HepG2 (cell line): ENCODE measurements at regions not wholly inside any gene's neighbourhood (a gene's known extent, or its start where the extent isn't known, plus 50 kb on each side); places are given as distances from the start of the nearest gene placed in this dataset.

Experiments
- ATAC-seq: fragments of 200-7000 bp; cut with Tn5 transposase; 3 replicates; pipeline ENCODE4 v1.9.1; 2020; ENCODE audit warnings: mild to moderate bottlenecking, moderate library complexity
- BruUV-seq: library from RNA; stranded (reverse); fragments of 400-500 nt; replicated peaks from 2 replicates; lab custom pipeline; 2021; lab: Mats Ljungman, UMichigan
- CTCF ChIA-PET: fragments of 300-600 bp; formaldehyde crosslinking; extraction: SDS; loops from one replicate; lab custom pipeline; 2021; ENCODE audit warnings: low total read pairs, inconsistent platforms, low intra/inter-chr PET ratio; lab: Yijun Ruan, JAX
- POLR2A ChIA-PET: fragments of 350-600 bp; sonication (Branson Sonifier 250); formaldehyde crosslinking; loops from one replicate; lab custom pipeline; 2020; ENCODE audit warnings: antibody characterized with exemption, inconsistent platforms; lab: Yijun Ruan, JAX
- DNase-seq: peaks from one replicate; pipeline ENCODE4 v3.0.0-alpha.2; 2015; ENCODE audit warnings: low spot score
- FAIRE-seq: peaks from 3 replicates; lab custom pipeline; 2011; peaks lifted over from hg19 to GRCh38; lab: Jason Lieb, UNC
- H2AFZ ChIP-seq: one replicate; pipeline ENCODE4 v1.6.1; 2011; ENCODE audit warnings: low read length, inconsistent platforms
- H3K27ac ChIP-seq: fragments of 300-600 bp; 3 replicates; pipeline ENCODE4 v1.8.0; 2011; ENCODE audit warnings: mixed run types, mild to moderate bottlenecking, mixed read lengths, low read length, inconsistent platforms; ENCODE audit not compliant: insufficient read depth; ENCODE audit errors: extremely low read length
- H3K27me3 ChIP-seq, 2 experiments: fragments of 200-600 bp in 1 of 2; 2 replicates in 1 of 2; 3 replicates in 1 of 2; pipeline versions ENCODE4 v1.6.0 to v1.8.0; 2011; ENCODE audit warnings: low read length in 2 of 2, mild to moderate bottlenecking in 2 of 2, moderate library complexity in 2 of 2, inconsistent platforms in 1 of 2; ENCODE audit not compliant: insufficient read depth in 2 of 2, control insufficient read depth in 1 of 2
- H3K36me3 ChIP-seq, 2 experiments: fragments of 200-600 bp in 1 of 2; replicated peaks in 1 of 2; 2 replicates in 1 of 2; 3 replicates in 1 of 2; pipeline versions ENCODE4 v1.5.1 to v1.8.0; 2011; ENCODE audit warnings: low read length in 2 of 2, inconsistent platforms in 1 of 2; ENCODE audit not compliant: insufficient read depth in 2 of 2, control insufficient read depth in 1 of 2
- H3K4me1 ChIP-seq: 2 replicates; pipeline ENCODE4 v1.5.1; 2012; ENCODE audit warnings: low read length, inconsistent platforms; ENCODE audit not compliant: insufficient read depth
- H3K4me2 ChIP-seq: 2 replicates; pipeline ENCODE4 v1.6.0; 2011; ENCODE audit warnings: low read depth, low read length, inconsistent platforms
- H3K4me3 ChIP-seq, 3 experiments: fragments of 200-600 bp in 1 of 3; sonication (generic), shearing (Covaris generic) in 1 of 3; replicated peaks in 1 of 3; 2 replicates each; pipeline ENCODE4 v1.5.1; 2011 to 2016; ENCODE audit warnings: low read length in 3 of 3, inconsistent platforms in 2 of 3, low read depth in 2 of 3, mild to moderate bottlenecking in 2 of 3, control low read depth in 1 of 3, mixed read lengths in 1 of 3; ENCODE audit not compliant: insufficient read depth in 1 of 3
- H3K79me2 ChIP-seq: one replicate; pipeline ENCODE4 v1.6.1; 2011; ENCODE audit warnings: low read length, inconsistent platforms; ENCODE audit not compliant: insufficient read depth
- H3K9ac ChIP-seq: 2 replicates; pipeline ENCODE4 v1.6.0; 2011; ENCODE audit warnings: mild to moderate bottlenecking, low read depth, low read length, inconsistent platforms; ENCODE audit not compliant: insufficient read depth
- H3K9me3 ChIP-seq: 2 replicates; pipeline ENCODE4 v1.5.1; 2012; ENCODE audit warnings: mild to moderate bottlenecking, low read length
- H4K20me1 ChIP-seq: 2 replicates; pipeline ENCODE4 v1.6.0; 2011; ENCODE audit warnings: inconsistent platforms, mild to moderate bottlenecking, low read length, moderate library complexity; ENCODE audit not compliant: insufficient read depth
- CENPT ChIP-seq: sonication (generic); formaldehyde crosslinking; IDR thresholded peaks from 2 replicates; pipeline ENCODE4 v1.8.0; 2022; ENCODE audit warnings: low read depth, mild to moderate bottlenecking, moderate library complexity, missing genetic modification reagents
- CHD4 ChIP-seq: fragments of 200-600 bp; sonication (generic); IDR thresholded peaks from 2 replicates; pipeline ENCODE4 v1.7.0; 2017; ENCODE audit warnings: mild to moderate bottlenecking, low read length, borderline replicate concordance
- ETV6 ChIP-seq: sonication (generic); formaldehyde crosslinking; conservative IDR thresholded peaks from 2 replicates; pipeline ENCODE4 v1.4.0; 2020; ENCODE audit warnings: missing genetic modification reagents
- IRF2 ChIP-seq: IDR thresholded peaks from 2 replicates; pipeline ENCODE4 v1.6.1; 2018; ENCODE audit warnings: missing genetic modification reagents, missing compliant biosample characterization
- NFIB ChIP-seq: sonication (generic); formaldehyde crosslinking; IDR thresholded peaks from 2 replicates; pipeline ENCODE4 v1.9.0; 2021; ENCODE audit warnings: missing genetic modification reagents, mild to moderate bottlenecking, borderline replicate concordance
- NPAS2 ChIP-seq: sonication (generic); formaldehyde crosslinking; IDR thresholded peaks from 2 replicates; pipeline ENCODE4 v1.8.0; 2022; ENCODE audit warnings: mild to moderate bottlenecking, missing genetic modification reagents, borderline replicate concordance
- PCBP1 ChIP-seq: fragments of 200-400 bp; formaldehyde crosslinking; IDR thresholded peaks from 2 replicates; pipeline ENCODE4 v1.6.1; 2017; ENCODE audit warnings: mild to moderate bottlenecking, low read depth, low read length, borderline replicate concordance
- RFX5 ChIP-seq: IDR thresholded peaks from 2 replicates; pipeline ENCODE4 v1.6.1; 2011; ENCODE audit warnings: low read depth, low read length, improper control_type of control experiment
- ZNF264 ChIP-seq: sonication (generic); formaldehyde crosslinking; IDR thresholded peaks from 2 replicates; pipeline ENCODE4 v1.4.0; 2020; ENCODE audit warnings: missing genetic modification reagents
- ZNF563 ChIP-seq: sonication (generic); formaldehyde crosslinking; IDR thresholded peaks from 2 replicates; pipeline ENCODE4 v1.8.0; 2022; ENCODE audit warnings: mild to moderate bottlenecking, moderate library complexity, missing genetic modification reagents
- WGBS: methylation state at CpG from one replicate; pipeline ENCODE4 v1.1.6; 2017; ENCODE audit warnings: low lambda C conversion rate; 5-methylcytosine and 5-hydroxymethylcytosine counted together
- in situ Hi-C: cut with HindIII; loops from 2 replicates; pipeline ENCODE4 v1.10.0; 2017; ENCODE audit warnings: low pct_unique_long_range_greater_than_20kb; ENCODE audit not compliant: extremely low pct_ligation_motif_present
- intact Hi-C: fragments of 100-400 bp; cut with micrococcal nuclease; formaldehyde crosslinking; loops from one replicate; pipeline ENCODE4 v1.10.0; 2022; ENCODE audit not compliant: unreplicated experiment
- TF ChIP-seq, protein P1 (sequence below): sonication (generic); IDR thresholded peaks from 2 replicates; pipeline ENCODE4 v1.6.1; 2016; ENCODE audit warnings: low read depth, borderline replicate concordance
- TF ChIP-seq, protein P2 (sequence below): sonication (generic); formaldehyde crosslinking; conservative IDR thresholded peaks from 2 replicates; pipeline ENCODE4 v1.4.0; 2020; ENCODE audit warnings: missing genetic modification reagents
- TF ChIP-seq, protein P3 (sequence below): conservative IDR thresholded peaks from 2 replicates; pipeline ENCODE4 v1.6.1; 2018; ENCODE audit warnings: missing genetic modification reagents

DNA sequence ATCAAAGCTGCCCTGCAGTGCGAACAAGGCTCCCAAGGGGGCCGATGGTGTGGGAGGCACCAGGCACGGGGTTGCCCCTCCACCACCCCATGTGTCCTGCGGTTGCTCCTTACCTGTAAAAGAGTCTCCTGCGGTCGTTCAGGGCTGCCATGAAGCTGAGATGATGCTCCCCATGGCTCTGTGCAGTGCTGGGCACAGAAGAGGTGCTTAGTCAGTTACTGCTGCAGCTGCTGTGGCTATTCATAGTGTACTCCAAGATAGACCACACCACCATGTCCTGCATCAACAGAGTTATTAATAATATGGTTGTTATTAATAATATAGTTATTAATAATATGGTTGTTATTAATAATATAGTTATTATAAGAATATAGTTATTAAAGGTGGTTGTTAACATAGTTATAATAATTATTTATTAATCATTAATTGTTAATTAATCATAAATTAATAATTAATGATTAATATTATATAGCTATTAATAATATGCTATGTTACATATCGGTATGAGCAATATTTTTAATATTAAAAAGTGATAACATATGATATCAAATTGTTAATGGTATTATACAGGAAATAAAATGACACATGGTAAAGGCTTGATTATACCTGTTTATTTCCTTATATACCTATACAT is 97.0 kb upstream of the PFKP start (continued):
- TF ChIP-seq, protein P1, sequence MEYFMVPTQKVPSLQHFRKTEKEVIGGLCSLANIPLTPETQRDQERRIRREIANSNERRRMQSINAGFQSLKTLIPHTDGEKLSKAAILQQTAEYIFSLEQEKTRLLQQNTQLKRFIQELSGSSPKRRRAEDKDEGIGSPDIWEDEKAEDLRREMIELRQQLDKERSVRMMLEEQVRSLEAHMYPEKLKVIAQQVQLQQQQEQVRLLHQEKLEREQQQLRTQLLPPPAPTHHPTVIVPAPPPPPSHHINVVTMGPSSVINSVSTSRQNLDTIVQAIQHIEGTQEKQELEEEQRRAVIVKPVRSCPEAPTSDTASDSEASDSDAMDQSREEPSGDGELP: no peak
- TF ChIP-seq IRF2 (CRISPR knock-in tag) (no peak), RFX5 (no peak)

DNA sequence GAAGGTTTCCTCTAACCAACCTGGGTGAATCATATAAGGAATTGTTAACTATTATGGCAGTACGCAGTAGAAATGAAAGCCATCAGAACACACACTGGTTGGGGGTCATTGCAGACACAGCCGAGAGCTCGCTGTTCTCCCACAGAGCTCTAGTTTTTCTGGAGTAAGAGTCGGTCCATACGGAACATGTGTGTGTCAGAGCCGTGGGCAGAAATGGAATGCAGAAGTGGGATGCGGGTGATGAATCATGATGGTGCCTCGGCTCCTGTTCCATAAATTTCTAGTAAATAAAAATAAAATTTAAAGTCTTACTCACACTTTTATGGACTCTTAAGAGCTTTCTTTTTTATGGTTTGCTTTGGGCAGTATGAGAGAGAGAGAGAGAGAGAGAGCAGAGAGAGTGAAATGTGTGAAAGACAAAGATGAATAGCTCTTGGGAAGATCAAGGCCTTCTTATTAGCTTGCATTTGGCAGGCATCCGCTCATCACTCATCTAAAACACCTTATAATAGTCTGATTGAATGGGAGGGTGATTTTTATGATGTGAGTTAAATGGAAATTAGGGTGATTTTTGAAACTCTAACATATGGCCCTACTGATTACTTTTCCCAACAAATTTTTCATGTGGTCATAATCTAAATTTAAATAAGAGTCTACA is 98.8 kb upstream of the PFKP start:
- BruUV-seq: no TSS peak
- no peak overlapping the region for H3K27ac ChIP-seq
- ATAC-seq (no peak), FAIRE-seq (no peak), DNase-seq (no peak)
- CTCF ChIA-PET: no interaction called here
- H3K79me2 ChIP-seq: no peaks in the 10 kb centered on the region
- H3K4me3 ChIP-seq: no peak overlapping the region
- no peaks in the 10 kb centered on the region for H3K9me3 ChIP-seq
- H3K4me1 ChIP-seq: 0 out of 2 replicates have a peak, but pooled peaks cover 7% of the 10 kb centered on the region
- WGBS: 52% methylated on average over 9 of the region's 9 CpGs
- TF ChIP-seq NPAS2 (no peak), NFIB (no peak)
- H3K36me3 ChIP-seq: no peaks in the 10 kb centered on the region
- POLR2A ChIA-PET: no interaction called here
- no peak overlapping the region for H3K9ac ChIP-seq
- intact Hi-C loops: no loop called here
- no peaks in the 10 kb centered on the region for H4K20me1 ChIP-seq
- H3K4me2 ChIP-seq: no peak overlapping the region
- H3K27me3 ChIP-seq: no peaks in the 10 kb centered on the region; a peak in 1 of 5 replicates
- no peak overlapping the region for H2AFZ ChIP-seq
- in situ Hi-C loops: no loop called here

DNA sequence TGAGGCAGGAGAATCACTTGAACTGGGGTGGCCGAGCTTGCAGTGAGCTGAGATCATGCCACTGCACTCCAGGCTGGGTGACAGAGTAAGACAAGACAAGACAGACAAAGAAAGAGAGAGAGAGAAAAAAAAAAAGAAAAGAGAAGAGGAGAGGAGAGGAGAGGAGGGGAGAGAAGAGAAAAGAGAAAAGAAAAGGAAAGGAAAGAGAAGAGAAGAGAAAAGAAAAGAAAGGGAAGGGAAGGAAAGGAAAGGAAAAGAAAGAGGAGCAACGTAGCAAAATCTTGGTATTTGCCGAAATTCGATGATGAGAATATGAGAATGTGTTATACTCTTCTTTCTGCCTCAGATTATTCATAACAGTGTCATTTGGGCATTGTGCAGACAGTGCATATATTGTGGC is 101.2 kb upstream of the PFKP start:
- Histone ChIP-seq H3K4me2 (no peak overlapping the region), H3K27me3 (no peaks in the 10 kb centered on the region; a peak in 1 of 5 replicates), H3K4me3 (no peak overlapping the region), H4K20me1 (no peaks in the 10 kb centered on the region), H3K36me3 (no peaks in the 10 kb centered on the region), H3K9me3 (no peaks in the 10 kb centered on the region), H3K79me2 (no peaks in the 10 kb centered on the region), H3K27ac (no peak overlapping the region), H3K9ac (no peak overlapping the region), H3K4me1 (no peaks in the 10 kb centered on the region), H2AFZ (no peak overlapping the region)
- no TSS peak for BruUV-seq
- FAIRE-seq: no peak
- ATAC-seq: no peak
- ChIA-PET POLR2A (no interaction called here), CTCF (no interaction called here)
- WGBS: 1% methylated on average over 4 of the region's 4 CpGs
- DNase-seq: no peak
- in situ Hi-C loops (no loop called here), intact Hi-C loops (no loop called here)
- TF ChIP-seq CENPT: no peak
- TF ChIP-seq, protein P2, sequence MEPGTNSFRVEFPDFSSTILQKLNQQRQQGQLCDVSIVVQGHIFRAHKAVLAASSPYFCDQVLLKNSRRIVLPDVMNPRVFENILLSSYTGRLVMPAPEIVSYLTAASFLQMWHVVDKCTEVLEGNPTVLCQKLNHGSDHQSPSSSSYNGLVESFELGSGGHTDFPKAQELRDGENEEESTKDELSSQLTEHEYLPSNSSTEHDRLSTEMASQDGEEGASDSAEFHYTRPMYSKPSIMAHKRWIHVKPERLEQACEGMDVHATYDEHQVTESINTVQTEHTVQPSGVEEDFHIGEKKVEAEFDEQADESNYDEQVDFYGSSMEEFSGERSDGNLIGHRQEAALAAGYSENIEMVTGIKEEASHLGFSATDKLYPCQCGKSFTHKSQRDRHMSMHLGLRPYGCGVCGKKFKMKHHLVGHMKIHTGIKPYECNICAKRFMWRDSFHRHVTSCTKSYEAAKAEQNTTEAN (CRISPR knock-in tag): no peak
- no peak for TF ChIP-seq CHD4
- no peak for TF ChIP-seq ETV6 (CRISPR knock-in tag)
- TF ChIP-seq, protein P3, sequence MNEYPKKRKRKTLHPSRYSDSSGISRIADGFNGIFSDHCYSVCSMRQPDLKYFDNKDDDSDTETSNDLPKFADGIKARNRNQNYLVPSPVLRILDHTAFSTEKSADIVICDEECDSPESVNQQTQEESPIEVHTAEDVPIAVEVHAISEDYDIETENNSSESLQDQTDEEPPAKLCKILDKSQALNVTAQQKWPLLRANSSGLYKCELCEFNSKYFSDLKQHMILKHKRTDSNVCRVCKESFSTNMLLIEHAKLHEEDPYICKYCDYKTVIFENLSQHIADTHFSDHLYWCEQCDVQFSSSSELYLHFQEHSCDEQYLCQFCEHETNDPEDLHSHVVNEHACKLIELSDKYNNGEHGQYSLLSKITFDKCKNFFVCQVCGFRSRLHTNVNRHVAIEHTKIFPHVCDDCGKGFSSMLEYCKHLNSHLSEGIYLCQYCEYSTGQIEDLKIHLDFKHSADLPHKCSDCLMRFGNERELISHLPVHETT: no peak
- TF ChIP-seq ZNF563 (CRISPR knock-in tag): no peak
- no peak for TF ChIP-seq ZNF264 (CRISPR knock-in tag)
- TF ChIP-seq PCBP1: no peak
